Trophoblast cell (in vitro differentiated cells and primary cell): ENCODE measurements at regions not wholly inside any gene's neighbourhood (a gene's known extent, or its start where the extent isn't known, plus 50 kb on each side); places are given as distances from the start of the nearest gene placed in this dataset.

Experiments
- DNase-seq, 2 donors: peaks; one replicate each; pipeline ENCODE4 v3.0.0-alpha.2; 2016
- H2AFZ ChIP-seq: 2 replicates; pipeline ENCODE4 v1.6.1; 2013; ENCODE audit warnings: low read length, moderate library complexity, mild to moderate bottlenecking; ENCODE audit not compliant: insufficient read depth, poor library complexity
- H2AK5ac ChIP-seq: 2 replicates; pipeline ENCODE4 v1.6.1; 2013; ENCODE audit warnings: mild to moderate bottlenecking, low read length
- H2BK120ac ChIP-seq: 2 replicates; pipeline ENCODE4 v1.6.1; 2013; ENCODE audit warnings: low read length, mild to moderate bottlenecking, moderate library complexity; ENCODE audit not compliant: insufficient read depth, poor library complexity
- H2BK12ac ChIP-seq: 2 replicates; pipeline ENCODE4 v1.6.1; 2013; ENCODE audit warnings: mild to moderate bottlenecking, low read length, moderate library complexity
- H2BK5ac ChIP-seq: 2 replicates; pipeline ENCODE4 v1.6.1; 2013; ENCODE audit warnings: low read length, low read depth, moderate library complexity, mild to moderate bottlenecking; ENCODE audit not compliant: poor library complexity
- H3K14ac ChIP-seq: 2 replicates; pipeline ENCODE4 v1.6.1; 2013; ENCODE audit warnings: mild to moderate bottlenecking, low read length
- H3K18ac ChIP-seq: 2 replicates; pipeline ENCODE4 v1.6.1; 2013; ENCODE audit warnings: mild to moderate bottlenecking, low read length
- H3K23ac ChIP-seq: 2 replicates; pipeline ENCODE4 v1.6.1; 2013; ENCODE audit warnings: low read length
- H3K27ac ChIP-seq: 2 replicates; pipeline ENCODE4 v1.5.1; 2013; ENCODE audit warnings: low read depth, mild to moderate bottlenecking, inconsistent platforms, low read length, moderate library complexity
- H3K27me3 ChIP-seq: 2 replicates; pipeline ENCODE4 v1.6.1; 2013; ENCODE audit warnings: inconsistent platforms, mild to moderate bottlenecking, low read length, moderate library complexity; ENCODE audit not compliant: insufficient read depth
- H3K36me3 ChIP-seq, 2 experiments: 1 replicate in 1 of 2; 2 replicates in 1 of 2; pipeline ENCODE4 v1.6.1; 2013; ENCODE audit warnings: low read length in 2 of 2, mild to moderate bottlenecking in 2 of 2, moderate library complexity in 1 of 2; ENCODE audit not compliant: insufficient read depth in 2 of 2, control insufficient read depth in 1 of 2
- H3K4ac ChIP-seq: 2 replicates; pipeline ENCODE4 v1.6.1; 2013; ENCODE audit warnings: low read depth, mild to moderate bottlenecking, low read length, moderate library complexity
- H3K4me1 ChIP-seq, 2 experiments: 1 replicate in 1 of 2; 2 replicates in 1 of 2; pipeline ENCODE4 v1.6.1; 2013; ENCODE audit warnings: low read length in 2 of 2, mild to moderate bottlenecking in 2 of 2, moderate library complexity in 1 of 2; ENCODE audit not compliant: insufficient read depth in 2 of 2, control insufficient read depth in 1 of 2
- H3K4me2 ChIP-seq: 2 replicates; pipeline ENCODE4 v1.6.1; 2013; ENCODE audit warnings: inconsistent platforms, mild to moderate bottlenecking, low read length, moderate library complexity
- H3K4me3 ChIP-seq: 2 replicates; pipeline ENCODE4 v1.5.1; 2013; ENCODE audit warnings: mild to moderate bottlenecking, low read depth, low read length, inconsistent platforms
- H3K79me1 ChIP-seq: one replicate; pipeline ENCODE4 v1.6.1; 2013; ENCODE audit warnings: low read length
- H3K79me2 ChIP-seq: 2 replicates; pipeline ENCODE4 v1.6.1; 2013; ENCODE audit warnings: low read length, mild to moderate bottlenecking; ENCODE audit not compliant: control insufficient read depth, insufficient read depth, poor library complexity
- H3K9ac ChIP-seq: 2 replicates; pipeline ENCODE4 v1.6.1; 2013; ENCODE audit warnings: mild to moderate bottlenecking, low read length
- H3K9me3 ChIP-seq: 2 replicates; pipeline ENCODE4 v1.6.1; 2013; ENCODE audit warnings: low read depth, mild to moderate bottlenecking, control low read depth, inconsistent platforms, low read length; ENCODE audit not compliant: insufficient read depth
- H4K12ac ChIP-seq: 2 replicates; pipeline ENCODE4 v1.6.1; 2013; ENCODE audit warnings: low read depth, mild to moderate bottlenecking, low read length, moderate library complexity
- H4K8ac ChIP-seq: 2 replicates; pipeline ENCODE4 v1.6.1; 2013; ENCODE audit warnings: low read depth, mild to moderate bottlenecking, low read length, moderate library complexity
- H4K91ac ChIP-seq: one replicate; pipeline ENCODE4 v1.6.1; 2013; ENCODE audit warnings: low read depth, mild to moderate bottlenecking, low read length, moderate library complexity
- WGBS: extraction: QIAGEN DNeasy Blood & Tissue Kit; methylation state at CpG from one replicate; pipeline ENCODE4 v1.1.7; 2013; ENCODE audit warnings: missing lambda C conversion rate; ENCODE audit not compliant: insufficient read length, insufficient coverage; ENCODE audit errors: extremely low coverage; 5-methylcytosine and 5-hydroxymethylcytosine counted together

- no CpG with 5 or more reads among the region's 3 CpGs for WGBS
- peak overlapping the region; percentile 37 for H2BK120ac ChIP-seq
- no peaks in the 10 kb centered on the region for H3K27me3 ChIP-seq
- H3K79me2 ChIP-seq = peaks cover 4% of the 10 kb centered on the region
- H3K23ac ChIP-seq = no peak overlapping the region
- no peak overlapping the region for H3K4me3 ChIP-seq
- peak overlapping the region; percentile 8 for H2BK5ac ChIP-seq
- H3K27ac ChIP-seq = no peak overlapping the region
- no peak overlapping the region for H4K12ac ChIP-seq
- H3K4me1 ChIP-seq = peaks cover 17 to 37% of the 10 kb centered on the region in 2 experiments
- H3K9me3 ChIP-seq = no peaks in the 10 kb centered on the region
- no peak overlapping the region for H2AFZ ChIP-seq
- H3K18ac ChIP-seq = no peak overlapping the region
- H4K91ac ChIP-seq = peak overlapping the region; percentile 56
- peak overlapping the region; percentile 16 for H2BK12ac ChIP-seq
- no peak overlapping the region for H4K8ac ChIP-seq
- no peak for DNase-seq
- peaks cover 29% of the 10 kb centered on the region for H3K79me1 ChIP-seq
- no peak overlapping the region for H3K4me2 ChIP-seq
- peak overlapping the region; percentile 6 for H2AK5ac ChIP-seq
- H3K4ac ChIP-seq = no peak overlapping the region
- no peak overlapping the region for H3K9ac ChIP-seq
- H3K14ac ChIP-seq = no peak overlapping the region
- H3K36me3 ChIP-seq = no peaks in the 10 kb centered on the region
Measured at GRCh38 chr2:19804639-19805260, 97.0 kb downstream of the TTC32 start.

- peak overlapping the region; percentile 72 for H4K8ac ChIP-seq
- H3K79me1 ChIP-seq = peaks cover 44% of the 10 kb centered on the region
- peak overlapping the region; percentile 50 for H3K4ac ChIP-seq
- H3K4me1 ChIP-seq = peaks cover 32 to 57% of the 10 kb centered on the region in 2 experiments
- no peak overlapping the region for H3K23ac ChIP-seq
- H3K18ac ChIP-seq = peak overlapping the region; percentile 87
- peak overlapping the region; percentile 93 for H3K14ac ChIP-seq
- H2BK12ac ChIP-seq = peak overlapping the region; percentile 97
- H2AFZ ChIP-seq = no peak overlapping the region
- H3K4me3 ChIP-seq = no peak overlapping the region
- peak overlapping the region; percentile 95 for H2BK120ac ChIP-seq
- H3K4me2 ChIP-seq = no peak overlapping the region
- H3K9me3 ChIP-seq = no peaks in the 10 kb centered on the region
- H2AK5ac ChIP-seq = peak overlapping the region; percentile 97
- DNase-seq = no peak
- peak overlapping the region; percentile 85 for H3K27ac ChIP-seq
- H4K91ac ChIP-seq = peak overlapping the region; percentile 97
- no peak overlapping the region for H3K9ac ChIP-seq
- H4K12ac ChIP-seq = no peak overlapping the region
- H2BK5ac ChIP-seq = peak overlapping the region; percentile 77
- no CpG with 5 or more reads among the region's 4 CpGs for WGBS
- H3K36me3 ChIP-seq = no peaks in the 10 kb centered on the region
- no peaks in the 10 kb centered on the region for H3K27me3 ChIP-seq
- H3K79me2 ChIP-seq = peaks cover 5% of the 10 kb centered on the region
Measured at GRCh38 chr2:19802086-19802841, 99.5 kb downstream of the TTC32 start.

DNA sequence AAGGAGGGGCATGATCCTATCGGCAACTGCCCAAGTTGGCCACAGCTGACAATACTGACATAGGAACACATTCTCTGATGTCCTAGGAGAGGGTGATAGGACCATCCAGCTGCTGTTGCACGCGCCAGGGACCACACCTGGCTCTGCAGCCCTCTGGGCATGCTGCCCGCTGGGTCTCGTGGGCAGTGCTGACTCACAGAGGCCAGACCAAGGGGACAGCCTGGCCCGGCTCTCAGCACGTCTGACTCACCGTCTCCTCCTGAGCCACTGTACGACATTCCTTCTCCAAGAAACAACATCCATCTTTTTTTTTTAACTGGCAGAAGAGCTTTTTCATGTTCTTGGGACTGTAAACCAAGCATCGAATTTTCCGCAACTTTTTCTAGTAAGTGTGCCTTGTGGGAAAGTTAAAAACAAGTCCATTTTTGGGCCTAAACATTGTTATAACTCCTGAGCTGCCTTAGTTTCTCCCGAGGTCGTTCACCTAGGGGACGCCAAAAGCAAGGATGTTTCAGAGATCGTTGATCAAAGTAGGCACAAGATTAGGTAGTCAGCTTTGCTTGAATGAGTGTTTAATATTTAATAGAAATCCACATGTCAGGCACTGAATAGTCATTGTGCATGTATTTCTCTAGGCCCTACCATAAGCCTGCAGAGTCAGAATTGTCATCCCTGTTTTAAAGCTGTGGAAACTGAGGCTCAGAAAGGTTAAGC is 100.3 kb downstream of the TTC32 start:
- H3K4me2 ChIP-seq = no peak overlapping the region
- no peaks in the 10 kb centered on the region for H3K36me3 ChIP-seq
- peaks cover 6% of the 10 kb centered on the region for H3K79me2 ChIP-seq
- H3K23ac ChIP-seq = no peak overlapping the region
- H3K4me3 ChIP-seq = no peak overlapping the region
- peak overlapping the region; percentile 97 for H4K91ac ChIP-seq
- H3K9me3 ChIP-seq = no peaks in the 10 kb centered on the region
- peak overlapping the region; percentile 77 for H2BK5ac ChIP-seq
- no peak overlapping the region for H2AFZ ChIP-seq
- H4K8ac ChIP-seq = no peak overlapping the region
- H3K18ac ChIP-seq = no peak overlapping the region
- peak overlapping the region; percentile 93 for H3K14ac ChIP-seq
- H3K9ac ChIP-seq = no peak overlapping the region
- no peak overlapping the region for H4K12ac ChIP-seq
- H3K27ac ChIP-seq = peak overlapping the region; percentile 85
- peaks cover 36 to 59% of the 10 kb centered on the region in 2 experiments for H3K4me1 ChIP-seq
- no peaks in the 10 kb centered on the region for H3K27me3 ChIP-seq
- no CpG with 5 or more reads among the region's 15 CpGs for WGBS
- no peak overlapping the region for H2BK12ac ChIP-seq
- peak overlapping the region; percentile 13 for H3K4ac ChIP-seq
- H3K79me1 ChIP-seq = peaks cover 46% of the 10 kb centered on the region
- peak; percentile 93 to 94 for DNase-seq
- no peak overlapping the region for H2AK5ac ChIP-seq
- peak overlapping the region; percentile 95 for H2BK120ac ChIP-seq

GRCh38 chr2:19800796-19801195 is 101.0 kb downstream of the TTC32 start:
- no peak overlapping the region for H3K4ac ChIP-seq
- peak overlapping the region; percentile 3 for H2BK12ac ChIP-seq
- H3K23ac ChIP-seq = no peak overlapping the region
- H3K79me2 ChIP-seq = peaks cover 6% of the 10 kb centered on the region
- H4K12ac ChIP-seq = no peak overlapping the region
- H3K27me3 ChIP-seq = no peaks in the 10 kb centered on the region
- peak overlapping the region; percentile 12 for H3K14ac ChIP-seq
- no peak overlapping the region for H3K4me2 ChIP-seq
- H3K4me3 ChIP-seq = no peak overlapping the region
- H3K18ac ChIP-seq = peak overlapping the region; percentile 14
- no peak overlapping the region for H4K8ac ChIP-seq
- peak overlapping the region; percentile 42 for H4K91ac ChIP-seq
- peaks cover 46% of the 10 kb centered on the region for H3K79me1 ChIP-seq
- no peak for DNase-seq
- H3K27ac ChIP-seq = peak overlapping the region; percentile 77
- H2BK120ac ChIP-seq = peak overlapping the region; percentile 56
- no CpG with 5 or more reads among the region's 5 CpGs for WGBS
- no peaks in the 10 kb centered on the region for H3K36me3 ChIP-seq
- no peak overlapping the region for H2AK5ac ChIP-seq
- H2AFZ ChIP-seq = no peak overlapping the region
- no peaks in the 10 kb centered on the region for H3K9me3 ChIP-seq
- no peak overlapping the region for H3K9ac ChIP-seq
- peaks cover 36 to 58% of the 10 kb centered on the region in 2 experiments for H3K4me1 ChIP-seq
- H2BK5ac ChIP-seq = peak overlapping the region; percentile 33
